Upper lobe of left lung (tissue), 6 donors: ENCODE measurements at regions not wholly inside any gene's neighbourhood (a gene's known extent, or its start where the extent isn't known, plus 50 kb on each side); places are given as distances from the start of the nearest gene placed in this dataset.

ENCODE experiments used
- ATAC-seq, 2 donors: fragments of 200-7000 bp; cut with Tn5 transposase; one replicate each; pipeline ENCODE4 v1.9.1; 2022; ENCODE audit warnings: mild to moderate bottlenecking in 2 of 2, moderate library complexity in 2 of 2; ENCODE audit not compliant: low FRiP score in 2 of 2
- DNase-seq, 2 donors: peaks; one replicate each; pipeline ENCODE4 v3.0.0-alpha.2; 2019 to 2020
- H3K27ac ChIP-seq, 4 donors: fragments of 200-600 bp; sonication (generic); one replicate each; pipeline ENCODE4 v1.5.1; 2016 to 2019
- H3K27me3 ChIP-seq, 4 donors: fragments of 200-600 bp; sonication (generic); one replicate each; pipeline ENCODE4 v1.5.1; 2017 to 2019
- H3K36me3 ChIP-seq, 4 donors: fragments of 200-600 bp; sonication (generic); one replicate each; pipeline ENCODE4 v1.5.1; 2016 to 2019
- H3K4me1 ChIP-seq, 4 donors: fragments of 200-600 bp; sonication (generic); one replicate each; pipeline ENCODE4 v1.5.1; 2018 to 2019
- H3K4me3 ChIP-seq, 4 donors: fragments of 200-600 bp; sonication (generic); one replicate each; pipeline ENCODE4 v1.5.1; 2017 to 2019; ENCODE audit warnings: mild to moderate bottlenecking in 2 of 4, moderate library complexity in 1 of 4
- H3K9me3 ChIP-seq, 4 donors: fragments of 200-600 bp; sonication (generic); one replicate each; pipeline ENCODE4 v1.5.1; 2018 to 2019
- CTCF ChIP-seq, 6 experiments: fragments of 450-650 bp in 4 of 6; fragments of 200-600 bp in 2 of 6; sonication (generic) in 2 of 6; IDR thresholded peaks; one replicate each; pipeline ENCODE4 v1.5.1; 2016 to 2019; ENCODE audit warnings: antibody characterized with exemption in 6 of 6
- EP300 ChIP-seq, 4 donors: sonication (generic); formaldehyde crosslinking; IDR thresholded peaks; one replicate each; pipeline ENCODE4 v1.5.1; 2017; ENCODE audit warnings: antibody characterized with exemption in 4 of 4, control low read depth in 2 of 4
- POLR2A ChIP-seq, 4 donors: fragments of 450-650 bp; IDR thresholded peaks; one replicate each; pipeline ENCODE4 v1.5.1; 2016 to 2017; ENCODE audit warnings: antibody characterized with exemption in 4 of 4, mild to moderate bottlenecking in 2 of 4
- POLR2AphosphoS5 ChIP-seq, 2 donors: sonication (generic); formaldehyde crosslinking; IDR thresholded peaks; one replicate each; pipeline ENCODE4 v1.5.1; 2017; ENCODE audit warnings: antibody characterized with exemption in 2 of 2
- WGBS, 2 donors: methylation state at CpG; one replicate each; pipeline ENCODE4 v1.1.5; 2017 to 2018; 5-methylcytosine and 5-hydroxymethylcytosine counted together
- donor health status: DM: no; HTN: no; CAD: no; lungs with moderate emphysema.
- donor health status: DM: no; HTN: yes; CAD: no; lungs with severe emphysema.

- Histone ChIP-seq H3K27ac (no peak overlapping the region), H3K4me1 (peaks cover 0 to 8% (median 2%) of the 10 kb centered on the region in 4 donors), H3K9me3 (peaks cover 0 to 9% (median 4%) of the 10 kb centered on the region in 4 donors), H3K36me3 (no peaks in the 10 kb centered on the region), H3K4me3 (no peak overlapping the region), H3K27me3 (no peaks in the 10 kb centered on the region)
- DNase-seq, result no peak
- TF ChIP-seq CTCF (IDR thresholded peaks at IDR 0.05), result no peak
- TF ChIP-seq POLR2A (IDR thresholded peaks at IDR 0.05), result no peak
- TF ChIP-seq POLR2AphosphoS5 (IDR thresholded peaks at IDR 0.05), result no peak
- TF ChIP-seq EP300 (IDR thresholded peaks at IDR 0.05), result no peak
- ATAC-seq, result no peak
- 59 to 74% methylated on average over 1 of the region's 1 CpG for WGBS, 2 donors
Observed at GRCh38 chr1:25104932-25105561, 127.3 kb downstream of the SYF2 start.

- Histone ChIP-seq H3K4me1 (peaks cover 0 to 16% (median 3%) of the 10 kb centered on the region in 4 donors), H3K4me3 (no peak overlapping the region), H3K9me3 (no peaks in the 10 kb centered on the region), H3K27me3 (no peaks in the 10 kb centered on the region), H3K27ac (no peak overlapping the region), H3K36me3 (no peaks in the 10 kb centered on the region)
- TF ChIP-seq POLR2A (IDR thresholded peaks at IDR 0.05), result no peak
- no peak for TF ChIP-seq POLR2AphosphoS5 (IDR thresholded peaks at IDR 0.05)
- TF ChIP-seq CTCF (IDR thresholded peaks at IDR 0.05), result no peak
- TF ChIP-seq EP300 (IDR thresholded peaks at IDR 0.05), result no peak
- ATAC-seq, result no peak
- no peak for DNase-seq
- 62 to 77% methylated on average over 6 to 8 of the region's 10 CpGs for WGBS, 2 donors
Observed at GRCh38 chr1:25103164-25103795, 129.0 kb downstream of the SYF2 start.

- Histone ChIP-seq H3K9me3 (no peaks in the 10 kb centered on the region), H3K27ac (no peak overlapping the region), H3K4me1 (peaks cover 0 to 16% (median 3%) of the 10 kb centered on the region in 4 donors), H3K4me3 (no peak overlapping the region), H3K36me3 (no peaks in the 10 kb centered on the region), H3K27me3 (no peaks in the 10 kb centered on the region)
- TF ChIP-seq EP300 (IDR thresholded peaks at IDR 0.05) (no peak), POLR2A (IDR thresholded peaks at IDR 0.05) (no peak), CTCF (IDR thresholded peaks at IDR 0.05) (no peak), POLR2AphosphoS5 (IDR thresholded peaks at IDR 0.05) (no peak)
- WGBS, 2 donors, result 72 to 75% methylated on average over 9 of the region's 9 CpGs
- no peak for DNase-seq
- no peak for ATAC-seq
Observed at GRCh38 chr1:25100151-25100833, 132.0 kb downstream of the SYF2 start.

GRCh38 chr1:25099343-25099951 lies 132.9 kb downstream of the SYF2 start:
- Histone ChIP-seq H3K27ac (no peak overlapping the region), H3K4me3 (no peak overlapping the region), H3K4me1 (peaks cover 0 to 16% (median 3%) of the 10 kb centered on the region in 4 donors), H3K27me3 (no peaks in the 10 kb centered on the region), H3K36me3 (no peaks in the 10 kb centered on the region), H3K9me3 (no peaks in the 10 kb centered on the region)
- no peak for TF ChIP-seq POLR2AphosphoS5 (IDR thresholded peaks at IDR 0.05)
- TF ChIP-seq CTCF (IDR thresholded peaks at IDR 0.05), result no peak
- no peak for TF ChIP-seq POLR2A (IDR thresholded peaks at IDR 0.05)
- TF ChIP-seq EP300 (IDR thresholded peaks at IDR 0.05), result no peak
- ATAC-seq (peak in 1 of 2 donors; percentile 4), DNase-seq (peak in 1 of 2 donors; percentile 24)
- 20 to 21% methylated on average over 11 of the region's 11 CpGs for WGBS, 2 donors
